ENCODE measurements at regions not wholly inside any gene's neighbourhood (a gene's known extent, or its start where the extent isn't known, plus 50 kb on each side); places are given as distances from the start of the nearest gene placed in this dataset.
"Not testable (repeated sequence)": the region's sequence is repeated elsewhere in the genome, so short reads cannot be mapped to it uniquely, and the experiment has no call there.

- Histone ChIP-seq H3K36me3 (ENCODE audit: control insufficient read depth in 2 of 2, insufficient read depth in 2 of 2, low read length in 1 of 2) (no peaks in the 10 kb centered on the region), H3K27me3 (ENCODE audit: control insufficient read depth in 1 of 2, insufficient read depth in 2 of 2, low read length in 2 of 2) (no peaks in the 10 kb centered on the region), H3K27ac (ENCODE audit: low read depth in 2 of 2, low read length in 1 of 2) (no peak overlapping the region), H3K9me3 (ENCODE audit: control insufficient read depth in 2 of 2, insufficient read depth in 1 of 2, low read depth in 1 of 2, low read length in 1 of 2) (peaks cover 0 to 7% of the 10 kb centered on the region in 2 donors), H3K4me1 (ENCODE audit: control insufficient read depth in 2 of 2, insufficient read depth in 2 of 2, low read length in 1 of 2) (peaks cover 0 to 4% of the 10 kb centered on the region in 2 donors), H3K4me3 (ENCODE audit: low read depth in 1 of 2, low read length in 2 of 2) (no peak overlapping the region)
- WGBS, 2 donors = 52 to 56% methylated on average over 16 of the region's 16 CpGs
Measured at GRCh38 chr5:173673295-173674101, 57.0 kb upstream of the BOD1 start.

- Histone ChIP-seq H3K27me3 (ENCODE audit: control insufficient read depth in 1 of 2, insufficient read depth in 2 of 2, low read length in 2 of 2) (no peaks in the 10 kb centered on the region), H3K36me3 (ENCODE audit: control insufficient read depth in 2 of 2, insufficient read depth in 2 of 2, low read length in 1 of 2) (no peaks in the 10 kb centered on the region)
- 87 to 90% methylated on average over 6 of the region's 6 CpGs for WGBS, 2 donors
Measured at GRCh38 chr5:173675287-173675996, 59.0 kb upstream of the BOD1 start.

GRCh38 chr5:173676375-173676774, 59.9 kb upstream of the BOD1 start:
- Histone ChIP-seq H3K27me3 (ENCODE audit: control insufficient read depth in 1 of 2, insufficient read depth in 2 of 2, low read length in 2 of 2) (no peaks in the 10 kb centered on the region), H3K9me3 (ENCODE audit: control insufficient read depth in 2 of 2, insufficient read depth in 1 of 2, low read depth in 1 of 2, low read length in 1 of 2) (peaks cover 0 to 8% of the 10 kb centered on the region in 2 donors), H3K27ac (ENCODE audit: low read depth in 2 of 2, low read length in 1 of 2) (no peak overlapping the region), H3K4me3 (ENCODE audit: low read depth in 1 of 2, low read length in 2 of 2) (no peak overlapping the region), H3K36me3 (ENCODE audit: control insufficient read depth in 2 of 2, insufficient read depth in 2 of 2, low read length in 1 of 2) (no peaks in the 10 kb centered on the region), H3K4me1 (ENCODE audit: control insufficient read depth in 2 of 2, insufficient read depth in 2 of 2, low read length in 1 of 2) (peaks cover 0 to 4% of the 10 kb centered on the region in 2 donors)
- 98% methylated on average over 2 of the region's 2 CpGs for WGBS, 2 donors

More at GRCh38 chr5:173675287-173675996, 59.0 kb upstream of the BOD1 start:
- peaks cover 0 to 8% of the 10 kb centered on the region in 2 donors for H3K9me3 ChIP-seq (ENCODE audit: control insufficient read depth in 2 of 2, insufficient read depth in 1 of 2, low read depth in 1 of 2, low read length in 1 of 2)
- H3K4me1 ChIP-seq (ENCODE audit: control insufficient read depth in 2 of 2, insufficient read depth in 2 of 2, low read length in 1 of 2) = peaks cover 0 to 4% of the 10 kb centered on the region in 2 donors
- no peak overlapping the region for H3K4me3 ChIP-seq (ENCODE audit: low read depth in 1 of 2, low read length in 2 of 2)
- H3K27ac ChIP-seq (ENCODE audit: low read depth in 2 of 2, low read length in 1 of 2) = no peak overlapping the region

GRCh38 chr5:173677125-173677672, 60.7 kb upstream of the BOD1 start:
- peaks cover 0 to 8% of the 10 kb centered on the region in 2 donors for H3K9me3 ChIP-seq (ENCODE audit: control insufficient read depth in 2 of 2, insufficient read depth in 1 of 2, low read depth in 1 of 2, low read length in 1 of 2)
- peaks cover 0 to 4% of the 10 kb centered on the region in 2 donors for H3K4me1 ChIP-seq (ENCODE audit: control insufficient read depth in 2 of 2, insufficient read depth in 2 of 2, low read length in 1 of 2)
- WGBS, 2 donors = 58 to 61% methylated on average over 2 of the region's 2 CpGs
- H3K4me3 ChIP-seq (ENCODE audit: low read depth in 1 of 2, low read length in 2 of 2) = no peak overlapping the region
- no peak overlapping the region for H3K27ac ChIP-seq (ENCODE audit: low read depth in 2 of 2, low read length in 1 of 2)
- no peaks in the 10 kb centered on the region for H3K36me3 ChIP-seq (ENCODE audit: control insufficient read depth in 2 of 2, insufficient read depth in 2 of 2, low read length in 1 of 2)
- H3K27me3 ChIP-seq (ENCODE audit: control insufficient read depth in 1 of 2, insufficient read depth in 2 of 2, low read length in 2 of 2) = no peaks in the 10 kb centered on the region

- Histone ChIP-seq H3K4me1 (ENCODE audit: control insufficient read depth in 2 of 2, insufficient read depth in 2 of 2, low read length in 1 of 2) (no peaks in the 10 kb centered on the region), H3K9me3 (ENCODE audit: control insufficient read depth in 2 of 2, insufficient read depth in 1 of 2, low read depth in 1 of 2, low read length in 1 of 2) (peaks cover 0 to 8% of the 10 kb centered on the region in 2 donors), H3K36me3 (ENCODE audit: control insufficient read depth in 2 of 2, insufficient read depth in 2 of 2, low read length in 1 of 2) (no peaks in the 10 kb centered on the region), H3K4me3 (ENCODE audit: low read depth in 1 of 2, low read length in 2 of 2) (no peak overlapping the region), H3K27ac (ENCODE audit: low read depth in 2 of 2, low read length in 1 of 2) (no peak overlapping the region), H3K27me3 (ENCODE audit: control insufficient read depth in 1 of 2, insufficient read depth in 2 of 2, low read length in 2 of 2) (no peaks in the 10 kb centered on the region)
- 93 to 95% methylated on average over 6 of the region's 6 CpGs for WGBS, 2 donors
Measured at GRCh38 chr5:173679909-173680630, 63.6 kb upstream of the BOD1 start.

- Histone ChIP-seq H3K9me3 (ENCODE audit: control insufficient read depth in 2 of 2, insufficient read depth in 1 of 2, low read depth in 1 of 2, low read length in 1 of 2) (peaks cover 0 to 2% of the 10 kb centered on the region in 2 donors), H3K36me3 (ENCODE audit: control insufficient read depth in 2 of 2, insufficient read depth in 2 of 2, low read length in 1 of 2) (no peaks in the 10 kb centered on the region), H3K27me3 (ENCODE audit: control insufficient read depth in 1 of 2, insufficient read depth in 2 of 2, low read length in 2 of 2) (no peaks in the 10 kb centered on the region), H3K4me1 (ENCODE audit: control insufficient read depth in 2 of 2, insufficient read depth in 2 of 2, low read length in 1 of 2) (no peaks in the 10 kb centered on the region), H3K4me3 (ENCODE audit: low read depth in 1 of 2, low read length in 2 of 2) (no peak overlapping the region), H3K27ac (ENCODE audit: low read depth in 2 of 2, low read length in 1 of 2) (no peak overlapping the region)
- 79 to 86% methylated on average over 6 of the region's 6 CpGs for WGBS, 2 donors
Measured at GRCh38 chr5:173680660-173681242, 64.3 kb upstream of the BOD1 start.

- WGBS, 2 donors = 83 to 85% methylated on average over 2 of the region's 2 CpGs
- H3K27ac ChIP-seq (ENCODE audit: low read depth in 2 of 2, low read length in 1 of 2) = no peak overlapping the region
- peaks cover 0 to 1% of the 10 kb centered on the region in 2 donors for H3K9me3 ChIP-seq (ENCODE audit: control insufficient read depth in 2 of 2, insufficient read depth in 1 of 2, low read depth in 1 of 2, low read length in 1 of 2)
- H3K4me3 ChIP-seq (ENCODE audit: low read depth in 1 of 2, low read length in 2 of 2) = no peak overlapping the region
- H3K4me1 ChIP-seq (ENCODE audit: control insufficient read depth in 2 of 2, insufficient read depth in 2 of 2, low read length in 1 of 2) = no peaks in the 10 kb centered on the region
- no peaks in the 10 kb centered on the region for H3K27me3 ChIP-seq (ENCODE audit: control insufficient read depth in 1 of 2, insufficient read depth in 2 of 2, low read length in 2 of 2)
- H3K36me3 ChIP-seq (ENCODE audit: control insufficient read depth in 2 of 2, insufficient read depth in 2 of 2, low read length in 1 of 2) = no peaks in the 10 kb centered on the region
Measured at GRCh38 chr5:173682313-173682712, 65.9 kb upstream of the BOD1 start.

- 94 to 95% methylated on average over 5 of the region's 5 CpGs for WGBS, 2 donors
- H3K9me3 ChIP-seq (ENCODE audit: control insufficient read depth in 2 of 2, insufficient read depth in 1 of 2, low read depth in 1 of 2, low read length in 1 of 2); H3K27ac ChIP-seq (ENCODE audit: low read depth in 2 of 2, low read length in 1 of 2); H3K4me3 ChIP-seq (ENCODE audit: low read depth in 1 of 2, low read length in 2 of 2); H3K27me3 ChIP-seq (ENCODE audit: control insufficient read depth in 1 of 2, insufficient read depth in 2 of 2, low read length in 2 of 2); H3K36me3 ChIP-seq (ENCODE audit: control insufficient read depth in 2 of 2, insufficient read depth in 2 of 2, low read length in 1 of 2); H3K4me1 ChIP-seq (ENCODE audit: control insufficient read depth in 2 of 2, insufficient read depth in 2 of 2, low read length in 1 of 2): not testable (repeated sequence)
Measured at GRCh38 chr5:173684535-173684934, 68.1 kb upstream of the BOD1 start.

GRCh38 chr5:173686950-173687349, 70.5 kb upstream of the BOD1 start:
- Histone ChIP-seq H3K27me3 (ENCODE audit: control insufficient read depth in 1 of 2, insufficient read depth in 2 of 2, low read length in 2 of 2) (no peaks in the 10 kb centered on the region), H3K36me3 (ENCODE audit: control insufficient read depth in 2 of 2, insufficient read depth in 2 of 2, low read length in 1 of 2) (no peaks in the 10 kb centered on the region), H3K9me3 (ENCODE audit: control insufficient read depth in 2 of 2, insufficient read depth in 1 of 2, low read depth in 1 of 2, low read length in 1 of 2) (no peaks in the 10 kb centered on the region), H3K4me1 (ENCODE audit: control insufficient read depth in 2 of 2, insufficient read depth in 2 of 2, low read length in 1 of 2) (no peaks in the 10 kb centered on the region), H3K4me3 (ENCODE audit: low read depth in 1 of 2, low read length in 2 of 2) (no peak overlapping the region), H3K27ac (ENCODE audit: low read depth in 2 of 2, low read length in 1 of 2) (no peak overlapping the region)
- 76 to 82% methylated on average over 4 of the region's 4 CpGs for WGBS, 2 donors

All from esophagus (tissue), 2 donors.